Fibroblast of lung (primary cell): ENCODE measurements at regions not wholly inside any gene's neighbourhood (a gene's known extent, or its start where the extent isn't known, plus 50 kb on each side); places are given as distances from the start of the nearest gene placed in this dataset.

Source experiments
- DNase-seq, 2 donors: peaks; one replicate each; pipeline versions ENCODE4 v3.0.0 to v3.0.0-alpha.2; 2010; ENCODE audit warnings: low read depth in 2 of 2
- H2AFZ ChIP-seq: 2 replicates; pipeline ENCODE4 v1.5.1; 2012; ENCODE audit warnings: low read length, control low read depth, inconsistent platforms
- H3K27ac ChIP-seq: 2 replicates; pipeline ENCODE4 v1.5.1; 2011; ENCODE audit warnings: low read length, control low read depth; ENCODE audit not compliant: insufficient read depth
- H3K27me3 ChIP-seq: 2 replicates; pipeline ENCODE4 v1.5.1; 2011; ENCODE audit warnings: mild to moderate bottlenecking, low read length; ENCODE audit not compliant: control insufficient read depth, insufficient read depth
- H3K36me3 ChIP-seq: 2 replicates; pipeline ENCODE4 v1.5.1; 2011; ENCODE audit warnings: low read length; ENCODE audit not compliant: control insufficient read depth, insufficient read depth
- H3K4me1 ChIP-seq: 2 replicates; pipeline ENCODE4 v1.5.1; 2011; ENCODE audit warnings: low read length; ENCODE audit not compliant: control insufficient read depth, insufficient read depth; ENCODE audit errors: extremely low read depth
- H3K4me2 ChIP-seq: 2 replicates; pipeline ENCODE4 v1.5.1; 2011; ENCODE audit warnings: low read length, control low read depth; ENCODE audit not compliant: insufficient read depth; ENCODE audit errors: extremely low read depth
- H3K4me3 ChIP-seq, 4 experiments: fragments of 200-600 bp in 1 of 4; sonication (generic) in 1 of 4; replicated peaks in 1 of 4; 2 replicates each; pipeline ENCODE4 v1.5.1; 2011 to 2016; ENCODE audit warnings: low read length in 4 of 4, low read depth in 3 of 4, mild to moderate bottlenecking in 3 of 4, control low read depth in 2 of 4, inconsistent platforms in 1 of 4, mixed read lengths in 1 of 4; ENCODE audit not compliant: insufficient read depth in 1 of 4; ENCODE audit errors: control extremely low read depth in 1 of 4
- H3K79me2 ChIP-seq: 2 replicates; pipeline ENCODE4 v1.5.1; 2012; ENCODE audit warnings: mild to moderate bottlenecking, low read length, inconsistent platforms; ENCODE audit not compliant: control insufficient read depth, insufficient read depth
- H3K9ac ChIP-seq: 2 replicates; pipeline ENCODE4 v1.5.1; 2011; ENCODE audit warnings: mild to moderate bottlenecking, low read length, control low read depth; ENCODE audit not compliant: insufficient read depth
- H3K9me3 ChIP-seq: 2 replicates; pipeline ENCODE4 v1.5.1; 2012; ENCODE audit warnings: low read depth, low read length; ENCODE audit not compliant: control insufficient read depth, insufficient read depth
- H4K20me1 ChIP-seq: 2 replicates; pipeline ENCODE4 v1.5.1; 2011; ENCODE audit warnings: low read length; ENCODE audit not compliant: control insufficient read depth, insufficient read depth; ENCODE audit errors: extremely low read depth
- EZH2 ChIP-seq: IDR thresholded peaks from 2 replicates; pipeline ENCODE4 v1.5.1; 2012; ENCODE audit warnings: low read length, control low read depth, mild to moderate bottlenecking; ENCODE audit errors: missing control alignments
- TF ChIP-seq, protein P1 (sequence below), 2 donors: IDR thresholded peaks in 1 of 2; conservative IDR thresholded peaks in 1 of 2; 1 replicate in 1 of 2; 2 replicates in 1 of 2; pipeline ENCODE4 v1.5.1; 2011 to 2012; ENCODE audit warnings: low read length in 2 of 2, control low read depth in 1 of 2, inconsistent platforms in 1 of 2, low read depth in 1 of 2, mild to moderate bottlenecking in 1 of 2

DNA sequence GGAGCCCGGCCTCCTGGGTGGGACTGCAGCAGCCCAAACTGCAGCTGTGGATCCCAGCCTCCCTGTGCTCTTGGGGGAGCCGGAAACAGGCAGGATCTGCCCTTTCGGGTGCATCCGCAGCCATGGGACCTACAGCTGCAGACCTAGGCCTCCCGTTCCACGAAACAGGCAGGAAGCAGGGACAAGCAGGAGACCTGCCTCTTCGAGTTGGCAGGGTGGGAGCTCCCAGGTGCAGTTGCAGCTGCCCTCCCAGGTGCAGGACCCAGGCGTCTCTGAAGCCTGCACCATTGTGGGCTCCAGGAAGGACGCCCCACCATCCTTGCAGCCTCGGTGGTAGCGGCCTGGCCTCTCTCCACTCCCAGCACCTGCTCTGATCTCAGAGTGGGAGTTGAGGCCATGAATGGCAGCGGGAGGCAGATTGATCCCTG, 189.0 kb upstream of the KLHL1 start:
- H3K4me2 ChIP-seq, result no peak overlapping the region
- no peak overlapping the region for H3K27ac ChIP-seq
- DNase-seq, result no peak
- TF ChIP-seq EZH2, result no peak
- TF ChIP-seq, protein P1, sequence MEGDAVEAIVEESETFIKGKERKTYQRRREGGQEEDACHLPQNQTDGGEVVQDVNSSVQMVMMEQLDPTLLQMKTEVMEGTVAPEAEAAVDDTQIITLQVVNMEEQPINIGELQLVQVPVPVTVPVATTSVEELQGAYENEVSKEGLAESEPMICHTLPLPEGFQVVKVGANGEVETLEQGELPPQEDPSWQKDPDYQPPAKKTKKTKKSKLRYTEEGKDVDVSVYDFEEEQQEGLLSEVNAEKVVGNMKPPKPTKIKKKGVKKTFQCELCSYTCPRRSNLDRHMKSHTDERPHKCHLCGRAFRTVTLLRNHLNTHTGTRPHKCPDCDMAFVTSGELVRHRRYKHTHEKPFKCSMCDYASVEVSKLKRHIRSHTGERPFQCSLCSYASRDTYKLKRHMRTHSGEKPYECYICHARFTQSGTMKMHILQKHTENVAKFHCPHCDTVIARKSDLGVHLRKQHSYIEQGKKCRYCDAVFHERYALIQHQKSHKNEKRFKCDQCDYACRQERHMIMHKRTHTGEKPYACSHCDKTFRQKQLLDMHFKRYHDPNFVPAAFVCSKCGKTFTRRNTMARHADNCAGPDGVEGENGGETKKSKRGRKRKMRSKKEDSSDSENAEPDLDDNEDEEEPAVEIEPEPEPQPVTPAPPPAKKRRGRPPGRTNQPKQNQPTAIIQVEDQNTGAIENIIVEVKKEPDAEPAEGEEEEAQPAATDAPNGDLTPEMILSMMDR (conservative IDR thresholded peaks at IDR 0.05 in 1 of 2, IDR thresholded peaks at IDR 0.05 in 1 of 2; ENCODE audit: low read depth in 1 of 2, low read length in 2 of 2), result no peak
- no peaks in the 10 kb centered on the region for H3K27me3 ChIP-seq
- H3K9me3 ChIP-seq, result no peaks in the 10 kb centered on the region
- no peak overlapping the region for H2AFZ ChIP-seq
- H3K9ac ChIP-seq, result no peak overlapping the region
- H3K36me3 ChIP-seq, result no peaks in the 10 kb centered on the region
- H3K4me3 ChIP-seq, result no peak overlapping the region
- no peaks in the 10 kb centered on the region for H3K4me1 ChIP-seq
- no peaks in the 10 kb centered on the region for H3K79me2 ChIP-seq
- H4K20me1 ChIP-seq, result no peaks in the 10 kb centered on the region

DNA sequence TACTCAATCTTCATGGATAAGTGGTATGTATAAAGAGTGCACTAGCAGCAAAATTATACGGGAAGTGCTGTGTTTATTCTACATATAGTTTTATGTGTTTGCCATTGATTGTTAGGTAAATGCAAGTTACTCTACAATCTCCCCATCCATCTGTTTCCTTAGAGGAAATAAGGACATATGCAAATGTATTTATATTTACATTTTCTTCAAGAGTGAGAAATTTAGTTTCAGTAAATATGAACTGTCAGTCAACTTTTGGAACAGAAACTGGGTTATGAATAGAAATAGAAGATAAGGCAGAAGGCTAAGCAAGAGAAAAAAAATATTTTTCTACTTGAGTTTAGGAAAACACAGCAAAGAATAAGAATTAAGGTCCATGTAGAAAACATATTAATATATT, 176.1 kb upstream of the KLHL1 start:
- H3K79me2 ChIP-seq, result no peaks in the 10 kb centered on the region
- H3K9me3 ChIP-seq, result no peaks in the 10 kb centered on the region
- no peak overlapping the region for H3K4me2 ChIP-seq

DNA sequence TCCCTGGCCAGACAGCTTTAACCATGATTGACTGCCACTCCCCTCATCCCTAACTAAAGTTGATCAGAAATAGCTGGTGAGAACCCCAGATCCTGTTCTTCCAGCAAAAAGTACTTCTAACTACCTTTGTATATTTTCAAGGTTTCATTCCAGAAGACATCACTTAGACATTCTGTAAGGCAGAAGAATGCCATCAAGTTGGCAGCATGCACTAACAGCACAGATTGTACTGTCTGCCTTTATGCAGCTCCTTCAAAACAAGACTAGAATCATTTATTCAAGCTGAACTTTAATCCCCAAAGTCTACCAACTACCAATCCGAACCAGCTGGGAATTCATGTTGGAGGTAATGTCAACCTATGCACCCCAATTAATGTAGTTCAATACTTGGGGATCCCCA, 167.6 kb upstream of the KLHL1 start:
- Histone ChIP-seq H3K4me2 (no peak overlapping the region), H3K4me3 (no peak overlapping the region), H3K36me3 (no peaks in the 10 kb centered on the region), H2AFZ (no peak overlapping the region), H3K27ac (no peak overlapping the region), H3K79me2 (no peaks in the 10 kb centered on the region), H3K4me1 (no peaks in the 10 kb centered on the region), H4K20me1 (no peaks in the 10 kb centered on the region), H3K27me3 (no peaks in the 10 kb centered on the region), H3K9me3 (no peaks in the 10 kb centered on the region), H3K9ac (no peak overlapping the region)
- TF ChIP-seq, protein P1 (conservative IDR thresholded peaks at IDR 0.05 in 1 of 2, IDR thresholded peaks at IDR 0.05 in 1 of 2; ENCODE audit: low read depth in 1 of 2, low read length in 2 of 2), result no peak
- no peak for TF ChIP-seq EZH2
- DNase-seq, result no peak

More for the DNA sequence above, 176.1 kb upstream of the KLHL1 start:
- Histone ChIP-seq H4K20me1 (no peaks in the 10 kb centered on the region), H3K9ac (no peak overlapping the region), H3K4me3 (no peak overlapping the region), H3K4me1 (no peaks in the 10 kb centered on the region), H2AFZ (no peak overlapping the region), H3K27ac (no peak overlapping the region), H3K36me3 (no peaks in the 10 kb centered on the region), H3K27me3 (no peaks in the 10 kb centered on the region)
- no peak for DNase-seq
- no peak for TF ChIP-seq EZH2
- TF ChIP-seq, protein P1 (conservative IDR thresholded peaks at IDR 0.05 in 1 of 2, IDR thresholded peaks at IDR 0.05 in 1 of 2; ENCODE audit: low read depth in 1 of 2, low read length in 2 of 2), result no peak
